K562 (cell line): ENCODE measurements at regions not wholly inside any gene's neighbourhood (a gene's known extent, or its start where the extent isn't known, plus 50 kb on each side); places are given as distances from the start of the nearest gene placed in this dataset.

Experiments
- ATAC-seq: fragments of 200-7000 bp; cut with Tn5 transposase; 3 replicates; pipeline ENCODE4 v1.9.1; 2020; ENCODE audit warnings: moderate library complexity
- BruUV-seq: library from RNA; stranded (reverse); fragments of 400-500 nt; replicated peaks from 2 replicates; lab custom pipeline; 2021; lab: Mats Ljungman, UMichigan
- CTCF ChIA-PET: fragments of 300-600 bp; formaldehyde crosslinking; extraction: SDS; loops from one replicate; lab custom pipeline; 2021; ENCODE audit warnings: low intra/inter-chr PET ratio; lab: Yijun Ruan, JAX
- POLR2A ChIA-PET: fragments of 300-600, 350-650 bp; sonication (Branson Sonifier 250); formaldehyde crosslinking; extraction: SDS; loops from one replicate; lab custom pipeline; 2021; ENCODE audit warnings: antibody characterized with exemption, inconsistent platforms; lab: Yijun Ruan, JAX
- DNase-seq, 4 experiments: peaks; one replicate each; pipeline versions ENCODE4 v3.0.0 to v3.0.0-alpha.2; 2011 to 2018; ENCODE audit warnings: low spot score in 3 of 4, mixed read lengths in 3 of 4; ENCODE audit errors: extremely low read depth in 1 of 4
- FAIRE-seq: peaks from 2 replicates; lab custom pipeline; 2011; peaks lifted over from hg19 to GRCh38; lab: Jason Lieb, UNC
- H2AFZ ChIP-seq: 2 replicates; pipeline ENCODE4 v1.6.0; 2011; ENCODE audit warnings: low read depth, low read length, control low read depth, inconsistent platforms
- H3K27ac ChIP-seq: fragments of 200-600 bp; 3 replicates; pipeline ENCODE4 v1.8.0; 2011; ENCODE audit warnings: low read depth, mild to moderate bottlenecking, control low read depth, inconsistent platforms, low read length, moderate library complexity, mixed read lengths; ENCODE audit errors: extremely low read depth
- H3K27me3 ChIP-seq, 2 experiments: fragments of 300-600 bp in 1 of 2; 2 replicates in 1 of 2; 3 replicates in 1 of 2; pipeline versions ENCODE4 v1.6.0 to v1.8.0; 2011; ENCODE audit warnings: inconsistent platforms in 2 of 2, low read length in 2 of 2, mild to moderate bottlenecking in 1 of 2, mixed read lengths in 1 of 2, moderate library complexity in 1 of 2; ENCODE audit not compliant: control insufficient read depth in 2 of 2, insufficient read depth in 2 of 2
- H3K36me3 ChIP-seq: fragments of 300-600 bp; 3 replicates; pipeline ENCODE4 v1.8.0; 2011; ENCODE audit warnings: mild to moderate bottlenecking, low read length, inconsistent platforms; ENCODE audit not compliant: control insufficient read depth, insufficient read depth
- H3K4me1 ChIP-seq, 2 experiments: fragments of 200-600 bp in 1 of 2; replicated peaks in 1 of 2; 2 replicates in 1 of 2; 3 replicates in 1 of 2; pipeline versions ENCODE4 v1.5.1 to v1.8.0; 2011; ENCODE audit warnings: inconsistent platforms in 2 of 2, low read length in 2 of 2, mild to moderate bottlenecking in 1 of 2, mixed read lengths in 1 of 2, moderate library complexity in 1 of 2; ENCODE audit not compliant: control insufficient read depth in 2 of 2, insufficient read depth in 2 of 2
- H3K4me2 ChIP-seq: 2 replicates; pipeline ENCODE4 v1.6.1; 2011; ENCODE audit warnings: low read length, control low read depth, inconsistent platforms, mixed read lengths; ENCODE audit not compliant: insufficient read depth
- H3K4me3 ChIP-seq: fragments of 200-600 bp; sonication (generic), shearing (Covaris generic); 2 replicates; pipeline ENCODE4 v1.5.1; 2016; ENCODE audit warnings: control low read depth, inconsistent platforms
- H3K79me2 ChIP-seq: fragments of 200-600 bp; 3 replicates; pipeline ENCODE4 v1.8.0; 2011; ENCODE audit warnings: low read length, inconsistent platforms; ENCODE audit not compliant: control insufficient read depth, insufficient read depth
- H3K9ac ChIP-seq, 2 experiments: 2 replicates each; pipeline versions ENCODE4 v1.6.0 to v1.6.1; 2011; ENCODE audit warnings: low read depth in 2 of 2, low read length in 2 of 2, control low read depth in 1 of 2, inconsistent platforms in 1 of 2, mild to moderate bottlenecking in 1 of 2, mixed read lengths in 1 of 2; ENCODE audit not compliant: insufficient read depth in 1 of 2
- H3K9me1 ChIP-seq: one replicate; pipeline ENCODE4 v1.6.0; 2011; ENCODE audit warnings: inconsistent platforms, mild to moderate bottlenecking, low read length, moderate library complexity; ENCODE audit not compliant: control insufficient read depth, insufficient read depth
- H3K9me3 ChIP-seq: replicated peaks from 2 replicates; pipeline ENCODE4 v1.5.1; 2011; ENCODE audit warnings: low read depth, low read length, inconsistent platforms; ENCODE audit not compliant: control insufficient read depth, insufficient read depth
- H4K20me1 ChIP-seq: replicated peaks from 2 replicates; pipeline ENCODE4 v1.6.1; 2011; ENCODE audit warnings: low read length, inconsistent platforms, mixed read lengths; ENCODE audit not compliant: control insufficient read depth, insufficient read depth
- BRD9 ChIP-seq: fragments of 450-650 bp; IDR thresholded peaks from 2 replicates; pipeline ENCODE4 v1.6.1; 2018; ENCODE audit warnings: low read depth; ENCODE audit not compliant: partially characterized antibody
- EP300 ChIP-seq: IDR thresholded peaks from 2 replicates; pipeline ENCODE4 v1.6.1; 2012; ENCODE audit warnings: low read length, improper control_type of control experiment
- ETV5 ChIP-seq: sonication (generic); formaldehyde crosslinking; IDR thresholded peaks from 2 replicates; pipeline ENCODE4 v1.4.0; 2020; ENCODE audit warnings: low read depth, mild to moderate bottlenecking, missing genetic modification reagents
- RBM22 ChIP-seq: fragments of 200-400 bp; formaldehyde crosslinking; IDR thresholded peaks from 2 replicates; pipeline ENCODE4 v1.6.1; 2018; ENCODE audit warnings: low read length, low read depth; ENCODE audit not compliant: poor library complexity, severe bottlenecking
- TAF15 ChIP-seq: fragments of 200-400 bp; formaldehyde crosslinking; IDR thresholded peaks from 2 replicates; pipeline ENCODE4 v1.6.1; 2017; ENCODE audit warnings: mild to moderate bottlenecking, low read depth, low read length, moderate library complexity
- ZNF197 ChIP-seq: fragments of 200-800 bp; sonication (Bioruptor generic); IDR thresholded peaks from 2 replicates; pipeline ENCODE4 v1.6.1; 2016; ENCODE audit warnings: low read depth, missing genetic modification characterization, missing compliant biosample characterization
- ZNF696 ChIP-seq: fragments of 250-450 bp; sonication (Bioruptor Pico); conservative IDR thresholded peaks from 2 replicates; pipeline ENCODE4 v1.4.0; 2020; ENCODE audit warnings: mild to moderate bottlenecking, moderate library complexity
- WGBS: fragments of 100-300 bp; shearing (Covaris generic); methylation state at CpG from one replicate; pipeline ENCODE4 v1.1.6; 2016; ENCODE audit warnings: low coverage, mixed read lengths; ENCODE audit not compliant: insufficient coverage; ENCODE audit errors: missing lambda C conversion rate; 5-methylcytosine and 5-hydroxymethylcytosine counted together
- in situ Hi-C: fragments of 300-500 bp; cut with MboI; formaldehyde crosslinking; loops from 4 replicates; pipeline ENCODE4 v1.15.0; 2018; ENCODE audit warnings: inconsistent platforms, mixed read lengths
- intact Hi-C: fragments of 100-400 bp; cut with micrococcal nuclease; formaldehyde crosslinking; loops from 2 replicates; pipeline ENCODE4 v1.14.2; 2022
- TF ChIP-seq, protein P1 (sequence below): fragments of 450-650 bp; IDR thresholded peaks from 2 replicates; pipeline ENCODE4 v1.6.1; 2016; ENCODE audit warnings: missing biosample characterization, missing genetic modification characterization
- TF ChIP-seq, protein P2 (sequence below), 2 experiments: fragments of 450-650 bp; formaldehyde crosslinking in 1 of 2; IDR thresholded peaks; 2 replicates each; pipeline versions ENCODE4 v1.4.0 to v1.6.1; 2014 to 2020; ENCODE audit warnings: mild to moderate bottlenecking in 2 of 2, borderline replicate concordance in 1 of 2, low read depth in 1 of 2

DNA sequence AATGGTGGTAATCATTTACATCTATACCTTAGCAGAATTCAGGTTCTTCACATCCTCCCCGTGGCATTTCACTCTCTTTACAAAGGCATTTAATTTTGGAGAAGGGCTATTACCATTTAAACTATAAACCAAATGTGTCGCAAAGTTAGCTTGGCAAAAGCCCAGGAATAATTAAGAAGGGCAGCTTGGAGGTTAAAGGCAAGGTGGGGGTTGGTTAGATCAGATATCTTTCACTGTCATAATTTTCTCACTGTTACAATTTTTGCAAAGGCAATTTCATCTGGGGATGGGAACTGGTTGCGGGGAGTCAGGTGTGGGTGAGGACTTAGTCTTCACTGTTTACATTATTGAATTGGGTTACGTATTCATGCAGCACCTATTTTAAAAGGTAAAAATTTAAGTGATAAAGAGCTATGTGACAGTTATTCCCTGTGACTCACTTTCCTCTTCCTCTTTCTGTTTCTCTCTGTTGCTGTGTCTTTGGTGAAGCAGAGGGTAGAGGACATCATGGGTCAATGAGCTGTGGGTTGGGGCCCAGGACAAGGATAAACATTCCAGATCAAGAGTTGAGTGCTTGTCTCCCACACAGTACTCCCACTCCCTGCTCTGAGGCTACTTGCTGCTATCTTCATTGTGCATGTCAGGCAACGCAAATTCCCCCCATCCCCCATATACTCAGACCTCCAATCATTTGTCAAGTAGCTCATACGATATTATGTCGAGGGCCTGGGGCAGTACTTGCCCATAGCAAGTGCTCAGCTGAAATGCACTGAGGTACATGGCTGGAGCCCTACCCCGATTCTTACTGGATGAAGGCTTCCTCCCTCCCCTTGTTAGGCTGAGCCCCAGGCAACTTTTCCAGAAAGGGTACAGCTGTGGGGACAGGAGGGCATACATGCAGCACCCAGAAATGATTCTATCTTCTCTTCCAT, 223.1 kb upstream of the MYLIP start:
- no peaks in the 10 kb centered on the region for H3K9me3 ChIP-seq
- H3K27ac ChIP-seq = peak overlapping the region; percentile 89
- ATAC-seq (peak; percentile 81), DNase-seq (peak; percentile 93 to 98 (median 94)), FAIRE-seq (peak; percentile 94)
- H3K4me2 ChIP-seq = peak overlapping the region; percentile 68
- no peak overlapping the region for H3K4me3 ChIP-seq
- ChIA-PET POLR2A (interaction anchor here (0.5 to 17.2 kb wide), 10 partner anchors 9 to 226 kb away, joined by 3 to 186 read pairs (median 4); partner anchors contain the start of gene MYLIP), CTCF (no interaction called here)
- in situ Hi-C loops = no loop called here
- H3K27me3 ChIP-seq = no peaks in the 10 kb centered on the region
- no peaks in the 10 kb centered on the region for H3K9me1 ChIP-seq
- no peaks in the 10 kb centered on the region for H3K79me2 ChIP-seq
- 2% methylated on average over 8 of the region's 8 CpGs for WGBS
- no TSS peak for BruUV-seq
- peaks cover 62 to 86% of the 10 kb centered on the region in 2 experiments for H3K4me1 ChIP-seq
- no peaks in the 10 kb centered on the region for H3K36me3 ChIP-seq
- H4K20me1 ChIP-seq = no peaks in the 10 kb centered on the region
- peak overlapping the region; percentile 75 for H2AFZ ChIP-seq
- intact Hi-C loops = loop anchor here (5.0 kb wide), 1 partner anchor 213 kb away; no protein-coding TSS in a partner anchor
- peak overlapping the region in 1 of 2 experiments; percentile 60; a peak in 3 of 4 replicates for H3K9ac ChIP-seq
- TF ChIP-seq EP300 = peak; percentile 98
- peak; percentile 71 for TF ChIP-seq BRD9
- TF ChIP-seq RBM22 = no peak
- TF ChIP-seq ZNF696 (CRISPR knock-in tag) = no peak
- TF ChIP-seq ZNF197 = peak; percentile 24; the same call in 1 of the 2 replicates
- TF ChIP-seq, protein P1, sequence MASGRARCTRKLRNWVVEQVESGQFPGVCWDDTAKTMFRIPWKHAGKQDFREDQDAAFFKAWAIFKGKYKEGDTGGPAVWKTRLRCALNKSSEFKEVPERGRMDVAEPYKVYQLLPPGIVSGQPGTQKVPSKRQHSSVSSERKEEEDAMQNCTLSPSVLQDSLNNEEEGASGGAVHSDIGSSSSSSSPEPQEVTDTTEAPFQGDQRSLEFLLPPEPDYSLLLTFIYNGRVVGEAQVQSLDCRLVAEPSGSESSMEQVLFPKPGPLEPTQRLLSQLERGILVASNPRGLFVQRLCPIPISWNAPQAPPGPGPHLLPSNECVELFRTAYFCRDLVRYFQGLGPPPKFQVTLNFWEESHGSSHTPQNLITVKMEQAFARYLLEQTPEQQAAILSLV (tag) = no peak
- no peak for TF ChIP-seq TAF15
- TF ChIP-seq, protein P2, sequence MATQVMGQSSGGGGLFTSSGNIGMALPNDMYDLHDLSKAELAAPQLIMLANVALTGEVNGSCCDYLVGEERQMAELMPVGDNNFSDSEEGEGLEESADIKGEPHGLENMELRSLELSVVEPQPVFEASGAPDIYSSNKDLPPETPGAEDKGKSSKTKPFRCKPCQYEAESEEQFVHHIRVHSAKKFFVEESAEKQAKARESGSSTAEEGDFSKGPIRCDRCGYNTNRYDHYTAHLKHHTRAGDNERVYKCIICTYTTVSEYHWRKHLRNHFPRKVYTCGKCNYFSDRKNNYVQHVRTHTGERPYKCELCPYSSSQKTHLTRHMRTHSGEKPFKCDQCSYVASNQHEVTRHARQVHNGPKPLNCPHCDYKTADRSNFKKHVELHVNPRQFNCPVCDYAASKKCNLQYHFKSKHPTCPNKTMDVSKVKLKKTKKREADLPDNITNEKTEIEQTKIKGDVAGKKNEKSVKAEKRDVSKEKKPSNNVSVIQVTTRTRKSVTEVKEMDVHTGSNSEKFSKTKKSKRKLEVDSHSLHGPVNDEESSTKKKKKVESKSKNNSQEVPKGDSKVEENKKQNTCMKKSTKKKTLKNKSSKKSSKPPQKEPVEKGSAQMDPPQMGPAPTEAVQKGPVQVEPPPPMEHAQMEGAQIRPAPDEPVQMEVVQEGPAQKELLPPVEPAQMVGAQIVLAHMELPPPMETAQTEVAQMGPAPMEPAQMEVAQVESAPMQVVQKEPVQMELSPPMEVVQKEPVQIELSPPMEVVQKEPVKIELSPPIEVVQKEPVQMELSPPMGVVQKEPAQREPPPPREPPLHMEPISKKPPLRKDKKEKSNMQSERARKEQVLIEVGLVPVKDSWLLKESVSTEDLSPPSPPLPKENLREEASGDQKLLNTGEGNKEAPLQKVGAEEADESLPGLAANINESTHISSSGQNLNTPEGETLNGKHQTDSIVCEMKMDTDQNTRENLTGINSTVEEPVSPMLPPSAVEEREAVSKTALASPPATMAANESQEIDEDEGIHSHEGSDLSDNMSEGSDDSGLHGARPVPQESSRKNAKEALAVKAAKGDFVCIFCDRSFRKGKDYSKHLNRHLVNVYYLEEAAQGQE (IDR thresholded peaks at IDR 0.05; ENCODE audit: borderline replicate concordance) = peak; percentile 56; the same call in 1 of the 2 replicates
- TF ChIP-seq, protein P2 (CRISPR knock-in tag; IDR thresholded peaks at IDR 0.05; ENCODE audit: low read depth) = no peak
- peak; percentile 28; the same call in 1 of the 2 replicates for TF ChIP-seq ETV5 (CRISPR knock-in tag)
